Endothelial cell of umbilical vein (primary cell): ENCODE measurements at regions not wholly inside any gene's neighbourhood (a gene's known extent, or its start where the extent isn't known, plus 50 kb on each side); places are given as distances from the start of the nearest gene placed in this dataset.

Experiments
- EZH2 ChIP-seq: IDR thresholded peaks from 2 replicates; pipeline ENCODE4 v1.6.1; 2012; ENCODE audit warnings: borderline replicate concordance, low read depth, mild to moderate bottlenecking, moderate library complexity, low read length, inconsistent platforms; ENCODE audit not compliant: severe bottlenecking
- FOS ChIP-seq: IDR thresholded peaks from 2 replicates; pipeline ENCODE4 v1.6.1; 2011; ENCODE audit warnings: mild to moderate bottlenecking, low read length, moderate library complexity, borderline replicate concordance; ENCODE audit not compliant: insufficient read depth
- MYC ChIP-seq: IDR thresholded peaks from one replicate; pipeline ENCODE4 v1.6.1; 2011; ENCODE audit warnings: mild to moderate bottlenecking, low read depth, low read length
- POLR2A ChIP-seq: IDR thresholded peaks from 2 replicates; pipeline ENCODE4 v1.6.1; 2012; ENCODE audit warnings: low read depth, mild to moderate bottlenecking, control low read depth, low read length
- POLR2AphosphoS5 ChIP-seq: IDR thresholded peaks from 2 replicates; pipeline ENCODE4 v1.6.1; 2012; ENCODE audit warnings: low read depth, mild to moderate bottlenecking, control low read depth, low read length, moderate library complexity; ENCODE audit not compliant: insufficient read depth
- TF ChIP-seq, protein P1 (sequence below), 2 donors: IDR thresholded peaks; 1 replicate in 1 of 2; 2 replicates in 1 of 2; pipeline ENCODE4 v1.5.1; 2011; ENCODE audit warnings: low read length in 2 of 2, mild to moderate bottlenecking in 2 of 2, moderate library complexity in 2 of 2, control low read depth in 1 of 2, inconsistent platforms in 1 of 2, low read depth in 1 of 2; ENCODE audit not compliant: insufficient read depth in 1 of 2; ENCODE audit errors: extremely low read depth in 1 of 2
- TF ChIP-seq, protein P2 (sequence below): IDR thresholded peaks from 2 replicates; pipeline ENCODE4 v1.6.1; 2011; ENCODE audit not compliant: insufficient read depth, insufficient read length

DNA sequence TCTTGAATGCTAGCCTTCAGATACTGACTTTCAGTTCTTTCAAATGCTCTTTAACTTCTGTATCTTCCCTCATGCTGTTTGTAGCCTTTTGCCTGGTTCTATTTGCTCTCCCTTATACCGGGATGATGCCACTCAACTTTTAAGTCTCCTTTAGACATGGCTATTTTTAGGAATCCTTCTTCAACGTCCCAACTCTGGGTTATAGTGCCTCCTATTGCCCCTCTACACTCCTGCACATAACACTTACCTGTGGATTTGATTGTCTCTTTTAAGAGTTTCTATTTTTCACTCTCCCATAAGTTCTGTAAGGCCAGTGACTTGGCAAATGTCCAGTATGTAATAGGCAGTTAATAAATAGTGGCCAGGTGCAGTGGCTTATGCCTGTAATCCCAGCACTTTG lies 343.0 kb downstream of the KLF5 start:
- TF ChIP-seq POLR2A (no peak), POLR2AphosphoS5 (no peak), FOS (no peak), MYC (no peak), EZH2 (no peak)
- TF ChIP-seq, protein P1, sequence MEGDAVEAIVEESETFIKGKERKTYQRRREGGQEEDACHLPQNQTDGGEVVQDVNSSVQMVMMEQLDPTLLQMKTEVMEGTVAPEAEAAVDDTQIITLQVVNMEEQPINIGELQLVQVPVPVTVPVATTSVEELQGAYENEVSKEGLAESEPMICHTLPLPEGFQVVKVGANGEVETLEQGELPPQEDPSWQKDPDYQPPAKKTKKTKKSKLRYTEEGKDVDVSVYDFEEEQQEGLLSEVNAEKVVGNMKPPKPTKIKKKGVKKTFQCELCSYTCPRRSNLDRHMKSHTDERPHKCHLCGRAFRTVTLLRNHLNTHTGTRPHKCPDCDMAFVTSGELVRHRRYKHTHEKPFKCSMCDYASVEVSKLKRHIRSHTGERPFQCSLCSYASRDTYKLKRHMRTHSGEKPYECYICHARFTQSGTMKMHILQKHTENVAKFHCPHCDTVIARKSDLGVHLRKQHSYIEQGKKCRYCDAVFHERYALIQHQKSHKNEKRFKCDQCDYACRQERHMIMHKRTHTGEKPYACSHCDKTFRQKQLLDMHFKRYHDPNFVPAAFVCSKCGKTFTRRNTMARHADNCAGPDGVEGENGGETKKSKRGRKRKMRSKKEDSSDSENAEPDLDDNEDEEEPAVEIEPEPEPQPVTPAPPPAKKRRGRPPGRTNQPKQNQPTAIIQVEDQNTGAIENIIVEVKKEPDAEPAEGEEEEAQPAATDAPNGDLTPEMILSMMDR (IDR thresholded peaks at IDR 0.05; ENCODE audit: extremely low read depth in 1 of 2, insufficient read depth in 1 of 2, low read depth in 1 of 2, low read length in 2 of 2) = no peak
- TF ChIP-seq, protein P2, sequence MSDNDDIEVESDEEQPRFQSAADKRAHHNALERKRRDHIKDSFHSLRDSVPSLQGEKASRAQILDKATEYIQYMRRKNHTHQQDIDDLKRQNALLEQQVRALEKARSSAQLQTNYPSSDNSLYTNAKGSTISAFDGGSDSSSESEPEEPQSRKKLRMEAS = no peak
